ENCODE measurements at regions not wholly inside any gene's neighbourhood (a gene's known extent, or its start where the extent isn't known, plus 50 kb on each side); places are given as distances from the start of the nearest gene placed in this dataset.

DNA sequence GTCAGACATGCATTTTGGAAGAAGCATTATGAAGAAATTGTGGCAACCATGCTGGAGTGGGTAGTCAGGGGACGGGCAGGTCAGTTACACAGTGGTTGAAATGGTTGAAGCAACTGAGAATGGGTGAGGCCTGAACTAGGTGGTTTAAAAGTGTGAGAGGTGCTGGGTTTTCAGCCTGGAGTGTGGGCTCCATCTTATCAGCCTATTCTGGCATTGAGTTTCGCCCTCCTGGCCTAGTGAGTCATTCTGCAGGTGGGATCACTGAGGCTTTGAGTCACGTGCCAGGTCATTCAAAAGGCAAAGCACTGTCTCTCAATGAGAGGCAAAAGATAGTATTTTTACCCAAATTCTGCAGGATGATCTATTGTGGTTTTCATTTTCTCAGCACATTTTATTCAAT is 181.9 kb upstream of the CHD6 start:
- intact Hi-C loops (cut with DNase I; ENCODE audit: low total_unique reads), result no loop called here
- H3K27ac ChIP-seq, result no peak overlapping the region

DNA sequence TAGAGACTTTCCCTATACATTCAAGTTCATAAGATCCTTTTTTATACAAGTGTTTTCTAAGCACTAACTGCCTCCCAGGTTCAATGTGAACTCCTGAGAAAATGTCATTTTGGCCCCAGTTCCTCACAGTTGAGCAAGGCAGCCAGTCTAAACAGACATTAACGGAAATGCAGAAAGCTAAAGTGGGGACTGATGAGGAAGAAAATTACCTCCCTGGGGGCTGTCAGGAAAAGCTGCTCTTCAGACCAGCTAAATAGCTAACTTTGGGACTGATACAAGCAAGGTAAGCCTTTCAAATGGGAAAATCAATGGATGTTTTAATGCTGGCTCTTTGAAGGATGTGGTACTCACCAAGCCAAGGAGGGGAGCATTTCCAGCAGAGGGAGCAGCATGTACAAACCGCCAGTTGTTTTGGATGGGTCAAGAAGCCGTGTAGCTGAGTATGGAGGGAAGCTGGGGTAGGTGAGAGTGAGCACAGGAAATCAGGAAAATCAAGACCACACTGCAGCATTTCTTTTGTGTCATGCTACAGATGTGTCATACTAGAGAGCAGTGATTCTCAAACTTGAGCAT is 180.8 kb upstream of the CHD6 start:
- intact Hi-C loops (cut with DNase I; ENCODE audit: low total_unique reads) (no loop called here), in situ Hi-C loops (cut with MboI; ENCODE audit: low pct_ligation_motif_present in 1 of 4, low pct_unique_long_range_greater_than_20kb in 1 of 4, low sequenced_read_pairs in 3 of 4) (no loop called here)
- Histone ChIP-seq H3K27me3 (no peaks in the 10 kb centered on the region), H3K27ac (no peak overlapping the region), H3K4me1 (no peaks in the 10 kb centered on the region), H3K4me3 (no peak overlapping the region), H3K36me3 (no peaks in the 10 kb centered on the region), H3K9me3 (no peaks in the 10 kb centered on the region)
- 64 to 89% methylated on average over 1 to 3 of the region's 3 CpGs for WGBS, 2 donors (ENCODE audit: low coverage in 1 of 2)
- no peak for DNase-seq
- TF ChIP-seq POLR2A (IDR thresholded peaks at IDR 0.05) (no peak), POLR2AphosphoS5 (IDR thresholded peaks at IDR 0.05) (no peak), EP300 (IDR thresholded peaks at IDR 0.05; ENCODE audit: low read depth) (no peak)
- TF ChIP-seq, protein P1, sequence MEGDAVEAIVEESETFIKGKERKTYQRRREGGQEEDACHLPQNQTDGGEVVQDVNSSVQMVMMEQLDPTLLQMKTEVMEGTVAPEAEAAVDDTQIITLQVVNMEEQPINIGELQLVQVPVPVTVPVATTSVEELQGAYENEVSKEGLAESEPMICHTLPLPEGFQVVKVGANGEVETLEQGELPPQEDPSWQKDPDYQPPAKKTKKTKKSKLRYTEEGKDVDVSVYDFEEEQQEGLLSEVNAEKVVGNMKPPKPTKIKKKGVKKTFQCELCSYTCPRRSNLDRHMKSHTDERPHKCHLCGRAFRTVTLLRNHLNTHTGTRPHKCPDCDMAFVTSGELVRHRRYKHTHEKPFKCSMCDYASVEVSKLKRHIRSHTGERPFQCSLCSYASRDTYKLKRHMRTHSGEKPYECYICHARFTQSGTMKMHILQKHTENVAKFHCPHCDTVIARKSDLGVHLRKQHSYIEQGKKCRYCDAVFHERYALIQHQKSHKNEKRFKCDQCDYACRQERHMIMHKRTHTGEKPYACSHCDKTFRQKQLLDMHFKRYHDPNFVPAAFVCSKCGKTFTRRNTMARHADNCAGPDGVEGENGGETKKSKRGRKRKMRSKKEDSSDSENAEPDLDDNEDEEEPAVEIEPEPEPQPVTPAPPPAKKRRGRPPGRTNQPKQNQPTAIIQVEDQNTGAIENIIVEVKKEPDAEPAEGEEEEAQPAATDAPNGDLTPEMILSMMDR (IDR thresholded peaks at IDR 0.05), result no peak

More for the DNA sequence above, 181.9 kb upstream of the CHD6 start:
- Histone ChIP-seq H3K27me3 (no peaks in the 10 kb centered on the region), H3K36me3 (no peaks in the 10 kb centered on the region), H3K4me3 (no peak overlapping the region), H3K9me3 (no peaks in the 10 kb centered on the region), H3K4me1 (no peaks in the 10 kb centered on the region)
- 56% methylated on average over 3 of the region's 3 CpGs; no CpG with 5 or more reads in 1 of the 2 donors for WGBS, 2 donors (ENCODE audit: low coverage in 1 of 2)
- no peak for DNase-seq
- TF ChIP-seq POLR2AphosphoS5 (IDR thresholded peaks at IDR 0.05) (no peak), EP300 (IDR thresholded peaks at IDR 0.05; ENCODE audit: low read depth) (no peak), POLR2A (IDR thresholded peaks at IDR 0.05) (no peak)
- TF ChIP-seq, protein P1 (IDR thresholded peaks at IDR 0.05), result no peak
- in situ Hi-C loops (cut with MboI; ENCODE audit: low pct_ligation_motif_present in 1 of 4, low pct_unique_long_range_greater_than_20kb in 1 of 4, low sequenced_read_pairs in 3 of 4), result no loop called here

DNA sequence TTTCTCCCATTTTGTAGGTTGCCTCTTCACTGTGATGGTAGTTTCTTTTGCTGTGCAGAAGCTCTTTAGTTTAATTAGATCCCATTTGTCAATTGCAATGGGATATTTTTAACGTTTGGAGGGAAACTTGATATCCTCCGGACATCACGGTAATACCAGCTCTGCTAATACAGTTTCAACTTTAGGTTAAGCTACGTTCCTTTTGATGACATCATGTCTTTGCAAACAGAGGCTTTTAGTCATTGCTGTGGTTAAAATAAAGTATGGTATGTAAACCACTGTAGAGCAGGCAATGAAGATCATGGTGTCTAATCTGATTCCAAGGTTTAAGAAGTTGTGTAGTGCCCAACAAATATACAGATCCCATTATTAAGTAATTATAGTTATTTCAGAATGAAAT is 168.0 kb upstream of the CHD6 start:
- Histone ChIP-seq H3K27ac (no peak overlapping the region), H3K27me3 (no peaks in the 10 kb centered on the region), H3K9me3 (no peaks in the 10 kb centered on the region), H3K4me1 (no peaks in the 10 kb centered on the region), H3K4me3 (no peak overlapping the region), H3K36me3 (no peaks in the 10 kb centered on the region)
- in situ Hi-C loops (cut with MboI; ENCODE audit: low pct_ligation_motif_present in 1 of 4, low pct_unique_long_range_greater_than_20kb in 1 of 4, low sequenced_read_pairs in 3 of 4) (no loop called here), intact Hi-C loops (cut with DNase I; ENCODE audit: low total_unique reads) (no loop called here)
- whole genome bisulfite sequencing, 2 donors (ENCODE audit: low coverage in 1 of 2), result 66 to 69% methylated on average over 3 to 4 of the region's 4 CpGs
- DNase-seq, result no peak
- TF ChIP-seq, protein P1 (IDR thresholded peaks at IDR 0.05), result no peak
- TF ChIP-seq POLR2AphosphoS5 (IDR thresholded peaks at IDR 0.05) (no peak), POLR2A (IDR thresholded peaks at IDR 0.05) (no peak), EP300 (IDR thresholded peaks at IDR 0.05; ENCODE audit: low read depth) (no peak)

DNA sequence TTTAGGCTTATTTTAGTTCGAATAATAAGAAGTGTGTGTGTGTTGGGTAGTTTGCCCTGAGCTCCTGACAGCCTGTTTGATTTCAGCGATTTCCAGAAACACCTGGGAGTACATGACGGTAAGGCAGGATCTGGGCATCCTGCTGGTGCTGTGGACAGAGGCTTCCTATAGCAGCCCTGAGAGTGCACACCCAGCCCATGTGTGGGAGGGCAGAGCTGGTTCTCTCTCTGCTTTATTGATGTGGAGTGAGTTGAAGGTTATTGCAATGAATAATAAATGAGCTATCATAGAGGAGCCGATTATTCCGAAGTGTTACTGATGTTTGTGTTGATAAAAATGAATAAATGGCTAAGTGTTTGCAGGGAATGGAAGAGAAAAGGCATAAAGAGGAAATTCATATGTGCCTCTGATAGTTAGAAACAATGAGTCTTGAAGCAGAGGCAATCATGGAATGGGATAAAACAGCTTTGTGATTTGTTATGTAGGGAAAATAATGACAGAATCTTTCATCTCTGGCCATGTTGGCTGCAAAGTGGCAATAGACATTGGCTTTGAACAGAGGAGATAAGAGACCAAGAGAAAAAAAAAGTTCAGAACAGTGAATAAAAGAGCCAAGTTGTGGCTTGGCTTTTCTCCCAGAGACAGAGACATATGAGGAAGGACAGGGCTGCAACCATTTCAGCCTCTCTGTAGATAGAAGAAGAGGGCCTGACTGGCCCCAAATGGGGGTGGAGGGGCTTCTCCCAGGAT is 166.2 kb upstream of the CHD6 start:
- Histone ChIP-seq H3K9me3 (no peaks in the 10 kb centered on the region), H3K27me3 (no peaks in the 10 kb centered on the region), H3K36me3 (no peaks in the 10 kb centered on the region), H3K27ac (no peak overlapping the region), H3K4me3 (no peak overlapping the region), H3K4me1 (no peaks in the 10 kb centered on the region)
- intact Hi-C loops (cut with DNase I; ENCODE audit: low total_unique reads), result no loop called here
- no peak for DNase-seq
- no peak for TF ChIP-seq EP300 (IDR thresholded peaks at IDR 0.05; ENCODE audit: low read depth)
- no peak for TF ChIP-seq POLR2AphosphoS5 (IDR thresholded peaks at IDR 0.05)
- TF ChIP-seq POLR2A (IDR thresholded peaks at IDR 0.05), result no peak
- TF ChIP-seq, protein P1 (IDR thresholded peaks at IDR 0.05), result no peak
- 33 to 65% methylated on average over 2 to 5 of the region's 5 CpGs for WGBS, 2 donors (ENCODE audit: low coverage in 1 of 2)
- in situ Hi-C loops (cut with MboI; ENCODE audit: low pct_ligation_motif_present in 1 of 4, low pct_unique_long_range_greater_than_20kb in 1 of 4, low sequenced_read_pairs in 3 of 4), result no loop called here
